K562 (cell line): ENCODE measurements at regions not wholly inside any gene's neighbourhood (a gene's known extent, or its start where the extent isn't known, plus 50 kb on each side); places are given as distances from the start of the nearest gene placed in this dataset.

Experiments
- ATAC-seq: fragments of 200-7000 bp; cut with Tn5 transposase; 3 replicates; pipeline ENCODE4 v1.9.1; 2020; ENCODE audit warnings: moderate library complexity
- BruUV-seq: library from RNA; stranded (reverse); fragments of 400-500 nt; replicated peaks from 2 replicates; lab custom pipeline; 2021; lab: Mats Ljungman, UMichigan
- CTCF ChIA-PET: fragments of 300-600 bp; formaldehyde crosslinking; extraction: SDS; loops from one replicate; lab custom pipeline; 2021; ENCODE audit warnings: low intra/inter-chr PET ratio; lab: Yijun Ruan, JAX
- POLR2A ChIA-PET: fragments of 300-600, 350-650 bp; sonication (Branson Sonifier 250); formaldehyde crosslinking; extraction: SDS; loops from one replicate; lab custom pipeline; 2021; ENCODE audit warnings: antibody characterized with exemption, inconsistent platforms; lab: Yijun Ruan, JAX
- DNase-seq, 4 experiments: peaks; one replicate each; pipeline versions ENCODE4 v3.0.0 to v3.0.0-alpha.2; 2011 to 2018; ENCODE audit warnings: low spot score in 3 of 4, mixed read lengths in 3 of 4; ENCODE audit errors: extremely low read depth in 1 of 4
- FAIRE-seq: peaks from 2 replicates; lab custom pipeline; 2011; peaks lifted over from hg19 to GRCh38; lab: Jason Lieb, UNC
- H2AFZ ChIP-seq: 2 replicates; pipeline ENCODE4 v1.6.0; 2011; ENCODE audit warnings: low read depth, low read length, control low read depth, inconsistent platforms
- H3K27ac ChIP-seq: fragments of 200-600 bp; 3 replicates; pipeline ENCODE4 v1.8.0; 2011; ENCODE audit warnings: low read depth, mild to moderate bottlenecking, control low read depth, inconsistent platforms, low read length, moderate library complexity, mixed read lengths; ENCODE audit errors: extremely low read depth
- H3K27me3 ChIP-seq, 2 experiments: fragments of 300-600 bp in 1 of 2; 2 replicates in 1 of 2; 3 replicates in 1 of 2; pipeline versions ENCODE4 v1.6.0 to v1.8.0; 2011; ENCODE audit warnings: inconsistent platforms in 2 of 2, low read length in 2 of 2, mild to moderate bottlenecking in 1 of 2, mixed read lengths in 1 of 2, moderate library complexity in 1 of 2; ENCODE audit not compliant: control insufficient read depth in 2 of 2, insufficient read depth in 2 of 2
- H3K36me3 ChIP-seq: fragments of 300-600 bp; 3 replicates; pipeline ENCODE4 v1.8.0; 2011; ENCODE audit warnings: mild to moderate bottlenecking, low read length, inconsistent platforms; ENCODE audit not compliant: control insufficient read depth, insufficient read depth
- H3K4me1 ChIP-seq, 2 experiments: fragments of 200-600 bp in 1 of 2; replicated peaks in 1 of 2; 2 replicates in 1 of 2; 3 replicates in 1 of 2; pipeline versions ENCODE4 v1.5.1 to v1.8.0; 2011; ENCODE audit warnings: inconsistent platforms in 2 of 2, low read length in 2 of 2, mild to moderate bottlenecking in 1 of 2, mixed read lengths in 1 of 2, moderate library complexity in 1 of 2; ENCODE audit not compliant: control insufficient read depth in 2 of 2, insufficient read depth in 2 of 2
- H3K4me2 ChIP-seq: 2 replicates; pipeline ENCODE4 v1.6.1; 2011; ENCODE audit warnings: low read length, control low read depth, inconsistent platforms, mixed read lengths; ENCODE audit not compliant: insufficient read depth
- H3K4me3 ChIP-seq: fragments of 200-600 bp; sonication (generic), shearing (Covaris generic); 2 replicates; pipeline ENCODE4 v1.5.1; 2016; ENCODE audit warnings: control low read depth, inconsistent platforms
- H3K79me2 ChIP-seq: fragments of 200-600 bp; 3 replicates; pipeline ENCODE4 v1.8.0; 2011; ENCODE audit warnings: low read length, inconsistent platforms; ENCODE audit not compliant: control insufficient read depth, insufficient read depth
- H3K9ac ChIP-seq, 2 experiments: 2 replicates each; pipeline versions ENCODE4 v1.6.0 to v1.6.1; 2011; ENCODE audit warnings: low read depth in 2 of 2, low read length in 2 of 2, control low read depth in 1 of 2, inconsistent platforms in 1 of 2, mild to moderate bottlenecking in 1 of 2, mixed read lengths in 1 of 2; ENCODE audit not compliant: insufficient read depth in 1 of 2
- H3K9me1 ChIP-seq: one replicate; pipeline ENCODE4 v1.6.0; 2011; ENCODE audit warnings: inconsistent platforms, mild to moderate bottlenecking, low read length, moderate library complexity; ENCODE audit not compliant: control insufficient read depth, insufficient read depth
- H3K9me3 ChIP-seq: replicated peaks from 2 replicates; pipeline ENCODE4 v1.5.1; 2011; ENCODE audit warnings: low read depth, low read length, inconsistent platforms; ENCODE audit not compliant: control insufficient read depth, insufficient read depth
- H4K20me1 ChIP-seq: replicated peaks from 2 replicates; pipeline ENCODE4 v1.6.1; 2011; ENCODE audit warnings: low read length, inconsistent platforms, mixed read lengths; ENCODE audit not compliant: control insufficient read depth, insufficient read depth
- MXI1 ChIP-seq: IDR thresholded peaks from 2 replicates; pipeline ENCODE4 v1.6.1; 2011; ENCODE audit warnings: low read depth, mild to moderate bottlenecking, improper control_type of control experiment, low read length
- PATZ1 ChIP-seq: fragments of 250-450 bp; sonication (Bioruptor Pico); IDR thresholded peaks from 2 replicates; pipeline ENCODE4 v1.5.0; 2020; ENCODE audit warnings: mild to moderate bottlenecking, borderline replicate concordance
- ZBTB12 ChIP-seq: fragments of 250-450 bp; sonication (Bioruptor Pico); IDR thresholded peaks from 2 replicates; pipeline ENCODE4 v1.4.0; 2020
- WGBS: fragments of 100-300 bp; shearing (Covaris generic); methylation state at CpG from one replicate; pipeline ENCODE4 v1.1.6; 2016; ENCODE audit warnings: low coverage, mixed read lengths; ENCODE audit not compliant: insufficient coverage; ENCODE audit errors: missing lambda C conversion rate; 5-methylcytosine and 5-hydroxymethylcytosine counted together
- in situ Hi-C: fragments of 300-500 bp; cut with MboI; formaldehyde crosslinking; loops from 4 replicates; pipeline ENCODE4 v1.15.0; 2018; ENCODE audit warnings: inconsistent platforms, mixed read lengths
- intact Hi-C: fragments of 100-400 bp; cut with micrococcal nuclease; formaldehyde crosslinking; loops from 2 replicates; pipeline ENCODE4 v1.14.2; 2022

GRCh38 chr11:23233075-23233474 lies 372.8 kb upstream of the CCDC179 start:
- in situ Hi-C loops, result no loop called here
- POLR2A ChIA-PET, result no interaction called here

More at GRCh38 chr11:23233075-23233474, 372.8 kb upstream of the CCDC179 start:
- Histone ChIP-seq H3K9ac (no peak overlapping the region), H3K4me2 (no peak overlapping the region), H3K4me1 (no peaks in the 10 kb centered on the region), H3K9me3 (no peaks in the 10 kb centered on the region), H2AFZ (no peak overlapping the region), H3K4me3 (no peak overlapping the region), H3K36me3 (no peaks in the 10 kb centered on the region), H3K27ac (no peak overlapping the region), H3K9me1 (no peaks in the 10 kb centered on the region), H3K79me2 (no peaks in the 10 kb centered on the region), H3K27me3 (no peaks in the 10 kb centered on the region), H4K20me1 (no peaks in the 10 kb centered on the region)
- CTCF ChIA-PET, result no interaction called here
- WGBS, result 0% methylated on average over 3 of the region's 3 CpGs
- intact Hi-C loops, result no loop called here
- BruUV-seq, result no TSS peak
- ATAC-seq, result no peak
- no peak for DNase-seq
- FAIRE-seq, result no peak
- no peak for TF ChIP-seq ZBTB12 (CRISPR knock-in tag)
- no peak for TF ChIP-seq PATZ1 (CRISPR knock-in tag)
- no peak for TF ChIP-seq MXI1
- TF ChIP-seq, all 486 proteins: peak for 0
